ENCODE measurements at regions not wholly inside any gene's neighbourhood (a gene's known extent, or its start where the extent isn't known, plus 50 kb on each side); places are given as distances from the start of the nearest gene placed in this dataset.
A peak's percentile ranks its signal among the peaks of the same experiment; 100 is the strongest.
"Not testable (repeated sequence)": the region's sequence is repeated elsewhere in the genome, so short reads cannot be mapped to it uniquely, and the experiment has no call there.

DNA sequence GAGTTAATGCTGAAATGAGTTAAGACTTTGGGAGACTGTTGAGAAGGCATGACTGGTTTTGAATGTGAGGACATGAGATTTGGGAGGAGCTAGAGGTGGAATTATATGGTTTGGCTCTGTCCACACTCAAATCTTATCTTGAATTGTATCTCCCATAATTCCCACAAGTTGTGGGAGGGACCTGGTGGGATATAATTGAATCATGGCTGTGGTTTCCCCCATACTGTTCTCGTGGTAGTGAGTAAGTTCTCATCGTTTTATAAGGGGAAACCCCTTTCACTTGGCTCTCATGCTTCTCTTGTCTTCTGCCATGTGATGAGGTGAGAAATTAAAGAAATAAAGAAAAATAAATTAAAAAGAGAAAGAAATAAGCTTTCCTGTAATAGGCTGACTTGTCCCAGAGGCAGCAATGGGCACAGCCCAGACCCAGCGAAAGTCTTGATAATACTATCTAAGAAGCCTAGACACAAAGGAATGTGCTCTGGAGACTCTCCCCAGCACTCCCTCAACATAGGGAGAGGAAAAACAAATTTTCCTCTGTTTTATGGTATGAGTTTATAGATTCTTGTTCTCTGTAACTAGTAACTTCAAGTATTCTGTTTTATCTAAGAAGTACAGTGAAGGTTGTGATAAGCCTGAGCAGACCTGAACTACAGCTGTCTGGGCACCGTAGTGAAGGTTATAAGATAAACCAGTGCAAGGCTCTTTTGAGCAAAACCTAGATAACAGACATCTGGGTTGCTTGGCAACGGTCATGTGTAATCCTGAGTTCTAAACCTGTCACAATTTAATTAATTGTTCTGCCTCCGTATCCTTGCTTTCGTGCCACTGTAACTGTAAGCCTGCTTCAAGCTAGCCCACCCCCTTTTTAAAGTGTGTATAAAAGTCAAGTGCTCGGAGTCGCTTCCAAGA, 88.9 kb upstream of the ECI2 start:
- no peak for DNase-seq

DNA sequence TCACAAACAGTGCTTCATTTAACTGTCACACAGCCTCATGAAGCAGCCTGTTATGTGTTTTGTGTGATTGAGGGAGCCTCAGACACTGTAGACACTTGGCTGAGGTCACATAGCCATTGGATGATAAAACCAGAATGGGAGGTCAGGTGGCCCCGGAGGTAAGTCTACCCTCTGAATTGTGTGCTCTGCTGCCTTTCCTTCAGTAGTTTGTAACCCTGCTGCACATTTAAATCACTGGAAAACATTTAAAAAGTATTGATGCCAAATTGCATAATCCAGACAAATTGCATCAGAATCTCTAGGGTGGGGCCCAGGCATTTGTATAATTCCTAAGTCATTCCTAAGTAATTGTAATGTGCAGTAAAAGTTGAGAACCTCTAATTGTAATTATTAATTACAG, 85.2 kb upstream of the ECI2 start:
- DNase-seq: no peak

DNA sequence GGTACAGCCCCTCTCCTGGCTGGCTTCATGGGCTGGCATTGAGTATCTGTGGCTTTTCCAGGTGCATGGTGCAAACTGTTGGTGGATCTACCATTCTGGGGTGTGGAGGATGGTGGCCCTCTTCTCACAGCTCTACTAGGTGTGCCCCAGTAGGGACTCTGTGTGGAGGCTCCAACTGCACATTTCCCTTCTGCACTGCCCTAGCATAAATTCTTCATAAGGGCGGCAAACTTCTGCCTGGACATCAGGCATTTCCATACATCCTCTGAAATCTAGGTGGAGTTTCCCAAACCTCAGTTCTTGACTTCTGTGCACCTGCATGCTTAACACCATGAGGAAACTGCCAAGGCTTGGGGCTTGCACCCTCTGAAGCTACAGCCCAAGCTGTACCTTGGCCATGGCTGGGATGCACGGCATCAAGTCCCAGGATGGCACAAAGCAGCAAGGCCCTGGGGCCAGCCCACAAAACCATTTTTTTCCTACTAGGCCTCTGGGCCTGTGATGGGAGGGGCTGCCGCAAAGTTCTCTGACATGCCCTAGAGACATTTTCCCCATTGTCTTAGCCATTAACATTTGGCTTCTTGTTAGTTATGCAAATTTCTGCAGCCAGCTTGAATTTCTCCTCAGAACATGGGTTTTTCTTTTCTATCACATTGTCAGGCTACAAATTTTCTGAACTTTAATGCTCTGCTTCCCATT, 83.4 kb upstream of the ECI2 start:
- not testable (repeated sequence) for DNase-seq

DNA sequence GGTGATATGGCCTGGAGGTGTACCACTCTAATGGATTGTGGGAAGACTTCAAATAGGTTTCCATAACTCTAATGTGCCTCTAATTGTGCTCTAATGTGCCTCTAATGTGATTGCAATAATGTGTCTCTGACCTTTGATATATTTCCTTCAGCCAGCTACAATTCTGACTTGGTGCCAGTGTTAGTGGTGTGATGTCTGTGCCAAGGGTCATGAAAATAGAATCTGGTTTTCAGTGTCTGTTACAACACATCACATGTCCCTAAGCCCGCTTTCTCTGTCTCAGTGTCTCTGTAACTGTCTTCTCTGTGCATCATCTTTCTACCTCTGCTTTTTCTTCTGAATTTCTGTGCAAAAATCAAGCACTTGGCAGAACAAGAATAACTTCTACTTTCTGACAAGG, 77.2 kb upstream of the ECI2 start:
- DNase-seq: no peak

DNA sequence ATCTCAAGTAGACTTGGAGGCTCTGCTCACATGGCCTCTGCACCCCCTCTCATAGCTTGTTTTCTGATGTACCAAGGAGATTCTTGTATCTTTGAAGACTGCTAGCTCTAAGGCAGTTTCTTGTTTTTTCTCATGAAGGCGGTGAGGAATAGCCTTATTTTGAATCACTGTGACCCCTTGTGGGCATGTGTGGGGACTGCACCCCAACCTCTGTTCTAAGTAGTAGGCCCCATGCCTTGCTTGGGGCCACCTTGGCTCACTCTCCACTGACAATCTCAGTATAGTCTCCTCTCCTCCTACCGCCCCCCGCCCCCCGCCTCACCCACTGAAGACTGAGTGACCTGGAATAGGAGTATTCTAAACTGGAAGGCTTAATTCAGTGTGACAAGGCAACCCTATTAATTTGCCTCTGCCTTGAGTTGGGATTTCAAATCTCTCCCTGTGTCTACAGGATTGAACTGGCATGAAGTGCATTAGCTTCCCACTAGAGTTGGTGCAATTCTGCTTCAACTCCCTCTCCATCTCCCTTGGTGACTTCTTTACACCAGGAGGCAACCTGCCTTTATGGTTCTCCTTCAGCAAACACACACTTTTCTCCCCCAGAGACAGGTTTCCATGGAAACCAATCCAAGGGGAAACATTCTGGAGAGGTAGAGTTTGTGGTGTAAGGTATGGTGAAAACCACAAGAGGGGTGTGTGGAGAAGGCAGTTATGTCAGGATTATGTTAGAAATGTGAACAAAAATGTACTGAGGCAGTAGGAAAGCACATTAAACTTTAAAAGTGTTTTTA, 75.4 kb upstream of the ECI2 start:
- peak; percentile 50 for DNase-seq

DNA sequence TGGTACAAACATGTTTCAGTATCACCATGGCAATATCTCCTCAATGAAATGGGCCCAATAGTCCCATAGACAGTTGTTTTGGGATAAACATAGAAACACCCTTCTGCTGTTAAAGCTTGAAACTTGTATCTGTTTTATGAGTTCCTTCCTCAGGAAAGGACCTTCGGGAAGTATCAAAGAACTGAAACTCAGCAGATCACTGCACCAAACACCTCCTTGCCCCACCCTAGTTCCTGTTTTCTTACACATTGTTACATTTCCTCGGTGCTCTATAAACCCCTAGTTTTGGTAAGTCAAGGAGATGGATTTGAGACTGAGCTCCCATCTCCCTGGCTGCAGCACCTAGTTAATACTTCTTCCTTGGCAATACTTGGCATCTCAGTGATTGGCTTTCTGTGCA, 73.8 kb upstream of the ECI2 start:
- no peak for DNase-seq

DNA sequence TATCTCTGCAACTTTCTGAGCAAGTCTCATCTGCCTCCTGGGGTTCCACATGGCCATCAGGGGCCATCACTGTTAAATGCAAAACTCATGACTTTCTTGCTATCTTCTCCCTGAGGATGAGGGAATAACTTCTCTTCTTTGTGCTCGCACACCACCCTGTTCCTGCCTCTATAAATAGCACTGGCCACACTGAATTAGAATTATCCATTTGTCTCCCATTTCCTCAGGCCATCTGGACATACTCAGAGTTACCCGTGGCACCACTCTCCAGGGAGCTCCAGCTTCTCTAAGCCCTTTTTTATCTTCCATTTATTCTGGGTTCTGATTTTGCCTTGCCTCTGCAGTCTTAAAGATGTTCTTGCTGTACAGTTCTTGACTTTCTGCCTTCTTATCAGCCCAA, 72.8 kb upstream of the ECI2 start:
- no peak for DNase-seq

DNA sequence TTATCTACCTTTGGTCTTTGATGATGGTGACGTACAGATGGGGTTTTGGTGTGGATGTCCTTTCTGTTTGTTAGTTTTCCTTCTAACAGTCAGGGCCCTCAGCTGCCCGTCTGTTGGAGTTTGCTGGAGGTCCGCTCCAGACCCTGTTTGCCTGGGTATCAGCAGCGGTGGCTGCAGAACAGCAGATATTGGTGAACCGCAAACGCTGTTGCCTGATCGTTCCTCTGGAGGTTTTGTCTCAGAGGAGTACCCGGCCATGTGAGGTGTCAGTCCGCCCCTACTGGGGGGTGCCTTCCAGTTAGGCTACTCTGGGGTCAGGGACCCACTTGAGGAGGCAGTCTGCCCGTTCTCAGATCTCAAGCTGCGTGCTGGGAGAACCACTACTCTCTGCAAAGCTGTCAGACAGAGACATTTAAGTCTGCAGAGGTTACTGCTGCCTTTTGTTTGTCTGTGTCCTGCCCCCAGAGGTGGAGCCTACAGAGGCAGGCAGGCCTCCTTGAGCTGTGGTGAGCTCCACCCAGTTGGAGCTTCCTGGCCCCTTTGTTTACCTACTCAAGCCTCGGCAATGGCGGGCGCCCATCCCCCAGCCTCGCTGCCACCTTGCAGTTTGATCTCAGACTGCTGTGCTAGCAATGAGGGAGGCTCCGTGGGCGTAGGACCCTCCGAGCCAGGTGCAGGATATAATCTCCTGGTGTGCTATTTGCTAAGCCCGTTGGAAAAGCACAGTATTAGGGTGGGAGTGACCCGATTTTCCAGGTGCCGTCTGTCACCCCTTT, 68.5 kb upstream of the ECI2 start:
- not testable (repeated sequence) for DNase-seq

DNA sequence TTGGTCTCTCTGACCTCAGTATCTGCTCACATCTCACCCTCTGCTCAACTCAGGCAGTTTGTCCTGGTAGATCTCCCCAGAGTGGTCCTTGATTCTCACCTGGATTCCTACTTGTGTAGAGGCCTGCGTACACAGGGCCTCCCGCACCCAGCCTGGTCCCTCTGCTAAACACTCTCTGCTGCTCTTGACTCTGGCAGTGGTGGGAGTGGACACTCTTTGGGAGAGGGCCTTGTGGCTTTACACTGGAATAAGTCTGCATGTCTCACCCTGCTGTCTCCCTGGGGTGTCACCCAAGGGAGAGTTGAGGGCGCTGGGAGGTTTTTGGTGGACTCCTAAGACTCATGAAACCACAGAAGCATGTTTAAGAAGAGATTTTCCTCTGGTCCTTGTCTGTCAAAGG, 57.3 kb upstream of the ECI2 start:
- DNase-seq: no peak

DNA sequence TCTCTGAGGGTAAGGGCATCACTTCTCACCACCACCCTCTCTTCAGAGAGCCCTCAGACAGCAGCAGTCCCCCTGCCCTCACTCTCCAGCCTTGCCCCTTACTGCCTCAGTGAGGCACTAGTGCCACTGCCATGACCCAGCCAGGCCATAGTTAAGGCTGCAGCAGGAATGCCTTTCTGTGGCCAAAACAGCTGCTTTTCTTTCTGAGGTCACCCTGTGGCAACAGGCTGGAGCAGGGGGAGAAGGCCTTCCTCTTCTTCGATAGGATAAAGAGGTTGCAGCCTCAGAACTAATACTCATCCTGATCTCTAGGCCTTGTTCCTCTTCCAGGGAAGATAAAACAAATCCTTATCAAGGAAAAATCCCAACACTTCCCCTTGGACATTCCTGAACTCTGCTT, 56.8 kb upstream of the ECI2 start:
- no peak for DNase-seq

DNA sequence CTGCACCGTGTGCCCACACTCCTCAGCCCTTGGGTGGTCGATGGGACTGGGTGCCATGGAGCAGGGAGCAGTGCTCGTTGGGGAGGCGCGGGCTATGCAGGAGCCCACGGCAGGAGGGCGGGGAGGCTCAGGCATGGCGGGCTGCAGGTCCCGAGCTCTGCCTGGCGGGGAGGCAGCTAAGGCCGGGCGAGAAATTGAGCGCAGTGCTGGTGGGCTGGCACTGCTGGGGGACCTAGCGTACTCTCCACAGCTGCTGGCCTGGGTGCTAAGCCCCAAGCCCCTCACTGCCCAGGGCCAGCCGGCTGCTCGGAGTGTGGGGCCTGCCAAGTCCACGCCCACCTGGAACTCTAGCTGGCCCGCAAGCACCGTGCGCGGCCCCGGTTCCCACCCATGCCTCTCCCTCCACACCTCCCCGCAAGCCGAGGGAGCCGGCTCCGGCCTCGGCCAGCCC, 55.9 kb upstream of the ECI2 start:
- no peak for DNase-seq

DNA sequence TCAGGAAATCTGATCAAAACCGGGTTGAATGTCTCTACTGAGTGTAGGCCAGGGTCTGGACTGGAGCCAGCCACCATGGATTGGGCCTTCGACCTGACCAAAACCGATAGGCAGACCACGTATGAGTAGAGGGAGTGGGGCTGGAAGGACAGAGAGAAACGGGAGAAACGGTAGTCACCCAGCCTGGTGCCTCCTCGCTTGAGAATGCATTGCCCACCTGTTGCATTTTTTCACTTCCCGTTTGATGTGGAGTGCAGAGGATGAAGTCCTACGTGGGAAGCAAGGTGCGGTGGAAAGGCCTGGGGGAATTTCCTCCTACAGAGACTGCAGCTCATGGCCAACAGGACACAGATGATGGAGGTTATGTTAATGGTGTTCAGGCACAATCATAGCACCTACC, 53.9 kb upstream of the ECI2 start:
- DNase-seq: no peak

DNA sequence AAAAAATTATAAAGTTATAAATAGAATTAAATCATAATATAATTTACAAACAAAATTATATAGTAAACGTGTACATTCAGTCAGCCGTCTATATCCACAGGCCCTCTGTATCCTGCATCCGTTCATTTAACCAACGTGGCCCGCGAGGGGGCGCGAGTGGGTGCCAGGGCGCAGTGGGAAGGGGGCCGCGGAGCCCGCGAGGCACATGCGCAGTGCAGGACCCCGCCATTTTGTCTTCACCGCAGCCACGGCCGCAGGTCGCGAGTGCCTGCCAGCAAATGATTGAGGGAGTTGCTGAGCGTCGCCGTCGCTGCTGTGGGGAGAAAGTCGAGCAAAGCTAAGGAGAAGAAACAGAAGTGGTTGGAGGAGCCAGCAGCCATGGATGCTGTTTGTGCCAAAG, 53.4 kb upstream of the ECI2 start:
- DNase-seq: no peak

DNA sequence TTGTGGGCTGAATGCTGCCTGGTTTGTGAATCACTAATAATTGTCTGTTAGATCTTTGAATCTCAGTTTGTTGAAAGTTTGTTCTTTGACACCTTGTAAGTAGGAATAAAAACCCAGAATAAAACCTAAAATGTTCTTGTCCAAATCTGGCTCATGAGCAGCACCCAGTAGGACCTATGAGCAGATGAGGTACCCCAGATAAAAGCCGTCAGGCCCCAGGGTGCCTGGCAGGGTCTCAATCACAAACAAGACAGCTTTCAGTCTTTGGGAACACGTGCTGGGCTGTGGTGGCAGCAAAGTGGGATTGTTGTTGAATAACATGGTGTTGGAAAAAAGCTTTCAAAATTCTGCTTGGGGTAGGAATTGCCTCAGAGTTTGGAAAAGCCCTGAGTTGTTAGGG, 52.1 kb upstream of the ECI2 start:
- no peak for DNase-seq

DNA sequence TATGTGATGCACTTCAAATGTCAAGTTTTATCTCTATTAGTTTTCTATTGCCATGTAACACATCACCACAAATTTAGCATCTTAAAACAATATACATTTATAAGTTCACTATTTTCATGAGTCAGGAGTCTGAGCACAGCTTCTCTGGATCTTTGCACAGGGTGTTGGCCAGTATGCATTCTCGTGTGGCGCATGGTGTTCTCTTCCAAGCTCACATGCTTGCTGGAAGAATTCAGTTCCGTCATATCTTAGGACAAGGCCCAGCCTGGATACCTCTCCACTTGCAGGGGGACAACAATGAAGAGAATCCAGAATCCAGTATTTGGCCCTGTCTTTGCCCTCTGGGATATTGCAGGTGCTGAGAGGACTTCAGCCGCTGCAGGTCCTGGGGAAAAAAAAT, 51.0 kb upstream of the ECI2 start:
- no peak for DNase-seq

DNA sequence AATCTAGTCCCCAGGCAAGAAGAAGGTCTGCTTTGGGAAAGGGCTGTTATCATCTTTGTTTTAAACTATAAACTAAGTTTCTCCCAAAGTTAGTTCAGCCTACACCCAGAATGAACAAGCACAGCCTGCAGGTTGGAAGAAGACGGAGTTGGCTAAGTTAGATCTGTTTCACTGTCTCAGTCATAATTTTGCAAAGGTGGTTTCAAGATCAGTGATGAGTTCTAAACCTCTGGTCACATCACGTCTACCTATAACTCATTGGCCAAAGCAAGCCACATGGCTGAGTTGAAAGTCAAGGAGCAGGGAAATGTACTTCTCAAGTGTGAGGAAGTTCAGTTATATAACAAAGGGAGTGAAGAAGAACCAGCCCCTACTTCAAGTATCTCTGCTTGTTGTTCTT, 50.5 kb upstream of the ECI2 start:
- no peak for DNase-seq

DNA sequence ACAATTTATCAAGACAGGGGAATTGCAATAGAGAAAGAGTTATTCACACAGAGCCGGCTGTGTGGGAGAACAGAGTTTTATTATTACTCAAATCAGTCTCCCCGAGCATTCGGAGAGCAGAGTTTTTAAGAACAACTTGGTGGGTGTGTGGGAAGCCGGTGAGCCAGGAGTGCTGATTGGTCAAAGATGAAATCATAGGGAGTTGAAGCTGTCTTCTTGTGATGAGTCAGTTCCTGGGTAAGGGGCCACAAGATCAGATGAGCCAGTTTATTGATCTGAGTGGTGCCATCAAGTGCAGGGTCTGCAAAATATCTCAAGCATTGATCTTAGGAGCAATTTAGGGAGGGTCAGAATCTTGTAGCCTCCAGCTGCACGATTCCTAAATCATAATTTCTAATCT, 50.0 kb upstream of the ECI2 start:
- no peak for DNase-seq

All from CD4-positive, alpha-beta T cell treated with Interleukin-12 subunit alpha and Interleukin-12 subunit beta, for 1 hour (primary cell).